HepG2 (cell line): ENCODE measurements at regions not wholly inside any gene's neighbourhood (a gene's known extent, or its start where the extent isn't known, plus 50 kb on each side); places are given as distances from the start of the nearest gene placed in this dataset.

ENCODE experiments used
- ADNP ChIP-seq: sonication (generic); formaldehyde crosslinking; IDR thresholded peaks from 2 replicates; pipeline ENCODE4 v1.4.0; 2020; ENCODE audit warnings: missing genetic modification reagents
- AHR ChIP-seq: IDR thresholded peaks from 2 replicates; pipeline ENCODE4 v1.6.1; 2018; ENCODE audit warnings: missing genetic modification reagents, missing compliant biosample characterization
- CHCHD3 ChIP-seq: sonication (generic); formaldehyde crosslinking; IDR thresholded peaks from 2 replicates; pipeline ENCODE4 v1.8.0; 2022; ENCODE audit warnings: mild to moderate bottlenecking, missing genetic modification reagents, moderate library complexity
- CSRNP1 ChIP-seq: sonication (generic); formaldehyde crosslinking; IDR thresholded peaks from 2 replicates; pipeline ENCODE4 v1.8.1; 2023; ENCODE audit warnings: mild to moderate bottlenecking, missing genetic modification reagents
- FOXJ3 ChIP-seq: sonication (generic); formaldehyde crosslinking; IDR thresholded peaks from 2 replicates; pipeline ENCODE4 v1.4.0; 2020; ENCODE audit warnings: missing genetic modification reagents, mild to moderate bottlenecking, borderline replicate concordance
- HIVEP1 ChIP-seq: sonication (generic); formaldehyde crosslinking; IDR thresholded peaks from 2 replicates; pipeline ENCODE4 v1.4.0; 2020; ENCODE audit warnings: mild to moderate bottlenecking, missing genetic modification reagents
- IKZF1 ChIP-seq: fragments of 450-650 bp; IDR thresholded peaks from 2 replicates; pipeline ENCODE4 v1.7.1; 2016
- SMARCC2 ChIP-seq: fragments of 450-650 bp; IDR thresholded peaks from 2 replicates; pipeline ENCODE4 v1.6.1; 2017; ENCODE audit warnings: antibody characterized with exemption, mild to moderate bottlenecking
- SNAI1 ChIP-seq: sonication (generic); formaldehyde crosslinking; IDR thresholded peaks from 2 replicates; pipeline ENCODE4 v1.5.0; 2020; ENCODE audit warnings: mild to moderate bottlenecking, missing genetic modification reagents, borderline replicate concordance
- SP1 ChIP-seq, 2 experiments: fragments of 450-650 bp in 1 of 2; sonication (generic) in 1 of 2; formaldehyde crosslinking in 1 of 2; IDR thresholded peaks; 2 replicates each; pipeline versions ENCODE4 v1.4.0 to v1.6.1; 2016 to 2020; ENCODE audit warnings: missing genetic modification reagents in 1 of 2
- SYNCRIP ChIP-seq: fragments of 200-400 bp; formaldehyde crosslinking; IDR thresholded peaks from 2 replicates; pipeline ENCODE4 v1.6.1; 2018; ENCODE audit warnings: mild to moderate bottlenecking, low read depth, low read length; ENCODE audit not compliant: insufficient read depth
- YEATS2 ChIP-seq: sonication (generic); formaldehyde crosslinking; IDR thresholded peaks from 2 replicates; pipeline ENCODE4 v1.4.0; 2020; ENCODE audit warnings: missing genetic modification reagents, borderline replicate concordance
- ZNF136 ChIP-seq: sonication (generic); formaldehyde crosslinking; IDR thresholded peaks from 2 replicates; pipeline ENCODE4 v1.8.1; 2022; ENCODE audit warnings: low read depth, mild to moderate bottlenecking, moderate library complexity, missing genetic modification reagents
- ZNF224 ChIP-seq: sonication (generic); formaldehyde crosslinking; IDR thresholded peaks from 2 replicates; pipeline ENCODE4 v1.5.0; 2020; ENCODE audit warnings: mild to moderate bottlenecking, missing genetic modification reagents
- ZNF543 ChIP-seq: sonication (generic); formaldehyde crosslinking; IDR thresholded peaks from 2 replicates; pipeline ENCODE4 v1.4.0; 2020; ENCODE audit warnings: mild to moderate bottlenecking, missing genetic modification reagents
- ZNF615 ChIP-seq: sonication (generic); formaldehyde crosslinking; IDR thresholded peaks from 2 replicates; pipeline ENCODE4 v1.5.0; 2020; ENCODE audit warnings: mild to moderate bottlenecking, missing genetic modification reagents, borderline replicate concordance
- ZNF619 ChIP-seq: sonication (generic); formaldehyde crosslinking; IDR thresholded peaks from 2 replicates; pipeline ENCODE4 v1.4.0; 2020; ENCODE audit warnings: mild to moderate bottlenecking, missing genetic modification reagents
- TF ChIP-seq, protein P1 (sequence below): sonication (generic); formaldehyde crosslinking; IDR thresholded peaks from 2 replicates; pipeline ENCODE4 v1.5.1; 2020; ENCODE audit warnings: missing genetic modification reagents, mild to moderate bottlenecking, borderline replicate concordance
- TF ChIP-seq, protein P2 (sequence below): sonication (generic); formaldehyde crosslinking; IDR thresholded peaks from 2 replicates; pipeline ENCODE4 v1.8.1; 2023; ENCODE audit warnings: mild to moderate bottlenecking, missing genetic modification reagents
- TF ChIP-seq, protein P3 (sequence below): sonication (generic); formaldehyde crosslinking; conservative IDR thresholded peaks from 2 replicates; pipeline ENCODE4 v1.8.1; 2023; ENCODE audit warnings: missing genetic modification reagents
- TF ChIP-seq, protein P4 (sequence below): sonication (generic); formaldehyde crosslinking; IDR thresholded peaks from 2 replicates; pipeline ENCODE4 v1.5.1; 2020; ENCODE audit warnings: mild to moderate bottlenecking, missing genetic modification reagents, borderline replicate concordance

GRCh38 chr2:43005245-43005974, 213.0 kb upstream of the HAAO start (continued):
- TF ChIP-seq, protein P1, sequence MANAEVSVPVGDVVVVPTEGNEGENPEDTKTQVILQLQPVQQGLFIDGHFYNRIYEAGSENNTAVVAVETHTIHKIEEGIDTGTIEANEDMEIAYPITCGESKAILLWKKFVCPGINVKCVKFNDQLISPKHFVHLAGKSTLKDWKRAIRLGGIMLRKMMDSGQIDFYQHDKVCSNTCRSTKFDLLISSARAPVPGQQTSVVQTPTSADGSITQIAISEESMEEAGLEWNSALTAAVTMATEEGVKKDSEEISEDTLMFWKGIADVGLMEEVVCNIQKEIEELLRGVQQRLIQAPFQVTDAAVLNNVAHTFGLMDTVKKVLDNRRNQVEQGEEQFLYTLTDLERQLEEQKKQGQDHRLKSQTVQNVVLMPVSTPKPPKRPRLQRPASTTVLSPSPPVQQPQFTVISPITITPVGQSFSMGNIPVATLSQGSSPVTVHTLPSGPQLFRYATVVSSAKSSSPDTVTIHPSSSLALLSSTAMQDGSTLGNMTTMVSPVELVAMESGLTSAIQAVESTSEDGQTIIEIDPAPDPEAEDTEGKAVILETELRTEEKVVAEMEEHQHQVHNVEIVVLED (CRISPR knock-in tag), result no peak; the same call in 1 of the 2 replicates
- TF ChIP-seq ZNF543 (peak; percentile 97), IKZF1 (no peak), YEATS2 (CRISPR knock-in tag) (peak; percentile 51; the same call in 1 of the 2 replicates), FOXJ3 (peak; percentile 91; the same call in 1 of the 2 replicates), HIVEP1 (CRISPR knock-in tag) (peak; percentile 82), SNAI1 (CRISPR knock-in tag) (peak; percentile 75; the same call in 1 of the 2 replicates), AHR (CRISPR knock-in tag) (0 out of 2 replicates have a peak, but pooled peaks have one; percentile 49), ADNP (CRISPR knock-in tag) (no peak), SYNCRIP (no peak), ZNF619 (peak; percentile 83; the same call in 1 of the 2 replicates), SMARCC2 (no peak), ZNF136 (CRISPR knock-in tag) (0 out of 2 replicates have a peak, but pooled peaks have one; percentile 62), ZNF224 (CRISPR knock-in tag) (0 out of 2 replicates have a peak, but pooled peaks have one; percentile 68), SP1 (IDR thresholded peaks at IDR 0.05) (no peak), SP1 (CRISPR knock-in tag; IDR thresholded peaks at IDR 0.05) (no peak), ZNF615 (peak; percentile 59; the same call in 1 of the 2 replicates), CSRNP1 (CRISPR knock-in tag) (peak; percentile 46; the same call in 1 of the 2 replicates), CHCHD3 (no peak)
- TF ChIP-seq, protein P2, sequence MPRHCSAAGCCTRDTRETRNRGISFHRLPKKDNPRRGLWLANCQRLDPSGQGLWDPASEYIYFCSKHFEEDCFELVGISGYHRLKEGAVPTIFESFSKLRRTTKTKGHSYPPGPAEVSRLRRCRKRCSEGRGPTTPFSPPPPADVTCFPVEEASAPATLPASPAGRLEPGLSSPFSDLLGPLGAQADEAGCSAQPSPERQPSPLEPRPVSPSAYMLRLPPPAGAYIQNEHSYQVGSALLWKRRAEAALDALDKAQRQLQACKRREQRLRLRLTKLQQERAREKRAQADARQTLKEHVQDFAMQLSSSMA (CRISPR knock-in tag), result 0 out of 2 replicates have a peak, but pooled peaks have one; percentile 32
- TF ChIP-seq, protein P3, sequence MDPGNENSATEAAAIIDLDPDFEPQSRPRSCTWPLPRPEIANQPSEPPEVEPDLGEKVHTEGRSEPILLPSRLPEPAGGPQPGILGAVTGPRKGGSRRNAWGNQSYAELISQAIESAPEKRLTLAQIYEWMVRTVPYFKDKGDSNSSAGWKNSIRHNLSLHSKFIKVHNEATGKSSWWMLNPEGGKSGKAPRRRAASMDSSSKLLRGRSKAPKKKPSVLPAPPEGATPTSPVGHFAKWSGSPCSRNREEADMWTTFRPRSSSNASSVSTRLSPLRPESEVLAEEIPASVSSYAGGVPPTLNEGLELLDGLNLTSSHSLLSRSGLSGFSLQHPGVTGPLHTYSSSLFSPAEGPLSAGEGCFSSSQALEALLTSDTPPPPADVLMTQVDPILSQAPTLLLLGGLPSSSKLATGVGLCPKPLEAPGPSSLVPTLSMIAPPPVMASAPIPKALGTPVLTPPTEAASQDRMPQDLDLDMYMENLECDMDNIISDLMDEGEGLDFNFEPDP (CRISPR knock-in tag), result no peak
- TF ChIP-seq, protein P4, sequence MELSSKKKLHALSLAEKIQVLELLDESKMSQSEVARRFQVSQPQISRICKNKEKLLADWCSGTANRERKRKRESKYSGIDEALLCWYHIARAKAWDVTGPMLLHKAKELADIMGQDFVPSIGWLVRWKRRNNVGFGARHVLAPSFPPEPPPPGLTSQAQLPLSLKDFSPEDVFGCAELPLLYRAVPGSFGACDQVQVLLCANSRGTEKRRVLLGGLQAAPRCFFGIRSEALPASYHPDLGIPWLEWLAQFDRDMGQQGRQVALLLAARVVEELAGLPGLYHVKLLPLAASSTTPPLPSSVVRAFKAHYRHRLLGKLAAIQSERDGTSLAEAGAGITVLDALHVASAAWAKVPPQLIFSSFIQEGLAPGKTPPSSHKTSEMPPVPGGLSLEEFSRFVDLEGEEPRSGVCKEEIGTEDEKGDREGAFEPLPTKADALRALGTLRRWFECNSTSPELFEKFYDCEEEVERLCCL (CRISPR knock-in tag), result no peak
